AG09319 (cell line): ENCODE measurements at regions not wholly inside any gene's neighbourhood (a gene's known extent, or its start where the extent isn't known, plus 50 kb on each side); places are given as distances from the start of the nearest gene placed in this dataset.
"Not testable (repeated sequence)": the region's sequence is repeated elsewhere in the genome, so short reads cannot be mapped to it uniquely, and the experiment has no call there.

ENCODE experiments used
- DNase-seq: peaks from one replicate; pipeline ENCODE4 v3.0.0-alpha.2; 2010; ENCODE audit warnings: low read depth; ENCODE audit errors: extremely low read depth
- CTCF ChIP-seq: IDR thresholded peaks from 2 replicates; pipeline ENCODE4 v1.5.1; 2011; ENCODE audit warnings: low read depth, mild to moderate bottlenecking, inconsistent platforms, low read length, moderate library complexity

GRCh38 chr10:52491246-52491995 is 177.3 kb downstream of the DKK1 start:
- no peak for DNase-seq
- no peak for TF ChIP-seq CTCF

- no peak for DNase-seq
- no peak for TF ChIP-seq CTCF
Observed at GRCh38 chr10:52499281-52499680, 185.2 kb downstream of the DKK1 start.

GRCh38 chr10:52500476-52500875 is 186.4 kb downstream of the DKK1 start:
- no peak for DNase-seq
- no peak for TF ChIP-seq CTCF

GRCh38 chr10:52502237-52502636 is 188.2 kb downstream of the DKK1 start:
- TF ChIP-seq CTCF = no peak
- no peak for DNase-seq

- not testable (repeated sequence) for DNase-seq
Observed at GRCh38 chr10:52505341-52505740, 191.3 kb downstream of the DKK1 start.

DNA sequence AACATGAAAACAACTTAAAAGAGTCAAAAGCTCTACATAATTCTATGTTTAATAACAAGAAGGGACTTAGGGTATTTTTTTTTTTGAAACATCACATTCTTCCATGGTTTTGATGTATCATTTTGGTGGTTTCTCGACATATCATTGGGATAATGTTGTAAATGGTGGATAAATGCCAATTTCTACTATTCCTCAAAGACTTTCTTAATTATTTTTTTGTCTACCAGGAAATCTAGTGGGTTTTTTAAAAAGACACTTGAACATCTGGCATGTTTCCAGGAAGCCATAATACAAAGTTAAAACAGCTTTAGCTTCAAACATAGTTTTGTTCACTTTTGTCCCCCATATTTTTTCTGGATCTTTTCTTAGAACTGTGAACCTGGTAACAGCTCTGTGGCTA is 200.4 kb downstream of the DKK1 start:
- TF ChIP-seq CTCF = no peak
- DNase-seq = no peak

DNA sequence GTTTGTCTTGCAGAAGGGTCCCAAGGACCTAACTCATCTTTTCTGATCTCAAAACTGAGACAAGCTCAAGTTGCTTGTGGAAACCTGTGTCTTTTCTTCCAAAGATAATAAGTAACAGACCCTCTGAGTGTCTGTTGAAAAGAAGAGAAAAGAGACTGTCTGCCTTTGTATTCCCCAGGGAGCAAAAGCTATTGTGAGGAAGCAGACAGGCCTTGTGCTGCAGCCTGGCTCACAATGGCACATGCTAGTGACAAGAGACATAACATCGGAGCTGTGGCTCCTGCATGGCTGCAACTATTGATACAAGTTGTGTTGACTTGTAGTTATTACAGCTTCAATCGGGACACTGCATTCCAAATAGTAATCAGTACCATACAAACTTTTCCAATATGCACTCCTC is 202.9 kb downstream of the DKK1 start:
- TF ChIP-seq CTCF = no peak
- no peak for DNase-seq

DNA sequence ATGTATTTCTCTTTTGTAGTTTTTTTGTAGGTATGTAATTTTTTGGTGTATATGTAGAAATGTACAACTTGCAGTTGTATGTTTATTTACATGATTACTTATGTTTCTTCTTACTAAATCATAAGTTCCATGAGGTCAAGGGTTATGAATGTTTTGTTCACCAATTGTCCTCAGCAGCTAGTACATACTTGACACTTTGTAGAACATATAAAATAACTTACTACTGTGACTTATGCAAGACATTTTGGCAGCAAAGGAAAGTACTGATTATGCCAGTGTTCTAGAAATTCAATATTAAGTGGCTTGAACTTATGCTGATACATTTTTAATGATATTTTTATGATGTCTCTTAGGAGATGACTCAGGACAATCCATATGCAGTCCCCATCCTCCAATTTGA is 209.6 kb downstream of the DKK1 start:
- no peak for DNase-seq
- no peak for TF ChIP-seq CTCF
